GM18867 (cell line): ENCODE measurements at regions not wholly inside any gene's neighbourhood (a gene's known extent, or its start where the extent isn't known, plus 50 kb on each side); places are given as distances from the start of the nearest gene placed in this dataset.
"Not testable (repeated sequence)": the region's sequence is repeated elsewhere in the genome, so short reads cannot be mapped to it uniquely, and the experiment has no call there.

Experiments used
- ATAC-seq: cut with Tn5 transposase; IDR thresholded peaks from one replicate; pipeline ENCODE4 v1.9.1; 2021; ENCODE audit warnings: mild to moderate bottlenecking, moderate library complexity; ENCODE audit not compliant: unreplicated experiment

GRCh38 chr5:6082685-6083084 is 295.7 kb downstream of the MED10 start:
- no peak for ATAC-seq

GRCh38 chr5:6081727-6082210 is 296.6 kb downstream of the MED10 start:
- ATAC-seq = no peak

- ATAC-seq = no peak
Measured at GRCh38 chr5:6080930-6081726, 297.2 kb downstream of the MED10 start.

GRCh38 chr5:6080436-6080835 is 297.9 kb downstream of the MED10 start:
- no peak for ATAC-seq

- no peak for ATAC-seq
Measured at GRCh38 chr5:6078881-6079280, 299.5 kb downstream of the MED10 start.

- no peak for ATAC-seq
Measured at GRCh38 chr5:6076341-6077239, 301.8 kb downstream of the MED10 start.

- ATAC-seq = not testable (repeated sequence)
Measured at GRCh38 chr5:6072488-6072887, 305.9 kb downstream of the MED10 start.

GRCh38 chr5:6069496-6070185 is 308.7 kb downstream of the MED10 start:
- ATAC-seq = no peak

- no peak for ATAC-seq
Measured at GRCh38 chr5:6066016-6066415, 312.3 kb downstream of the MED10 start.

- ATAC-seq = no peak
Measured at GRCh38 chr5:6059137-6059800, 319.1 kb downstream of the MED10 start.

GRCh38 chr5:6058055-6058715 is 320.2 kb downstream of the MED10 start:
- no peak for ATAC-seq

- ATAC-seq = no peak
Measured at GRCh38 chr5:6056280-6056679, 322.1 kb downstream of the MED10 start.

GRCh38 chr5:6049662-6050061 is 328.7 kb downstream of the MED10 start:
- ATAC-seq = no peak

GRCh38 chr5:6048746-6049145 is 329.6 kb downstream of the MED10 start:
- ATAC-seq = no peak

- no peak for ATAC-seq
Measured at GRCh38 chr5:6046296-6046967, 331.9 kb downstream of the MED10 start.

GRCh38 chr5:6043491-6044310 is 334.6 kb downstream of the MED10 start:
- ATAC-seq = no peak

- no peak for ATAC-seq
Measured at GRCh38 chr5:6041977-6042550, 336.3 kb downstream of the MED10 start.

- ATAC-seq = no peak
Measured at GRCh38 chr5:6039111-6039510, 339.2 kb downstream of the MED10 start.
